OCI-LY7 (cell line): ENCODE measurements at regions not wholly inside any gene's neighbourhood (a gene's known extent, or its start where the extent isn't known, plus 50 kb on each side); places are given as distances from the start of the nearest gene placed in this dataset.

ENCODE experiments used
- CTCF ChIP-seq: fragments of 200-600 bp; sonication (generic); conservative IDR thresholded peaks from 2 replicates; pipeline ENCODE4 v1.5.1; 2014; ENCODE audit warnings: mild to moderate bottlenecking, antibody characterized with exemption, low read length, moderate library complexity, mixed read lengths
- EZH2phosphoT487 ChIP-seq: fragments of 200-600 bp; sonication (generic); IDR thresholded peaks from 2 replicates; pipeline ENCODE4 v1.6.1; 2018; ENCODE audit warnings: low read depth, borderline replicate concordance, mild to moderate bottlenecking, mixed run types, antibody characterized with exemption, low read length, moderate library complexity, mixed read lengths

- no peak for TF ChIP-seq CTCF
- no peak for TF ChIP-seq EZH2phosphoT487
These were observed 92.5 kb downstream of the PTPRS start for GRCh38 chr19:5247957-5248705.
